Stimulated activated CD4-positive, alpha-beta T cell treated with anti-CD3 and anti-CD28 coated beads, TNF-alpha, amount 100 ng/mL, for 24 hours (primary cell): ENCODE measurements at regions not wholly inside any gene's neighbourhood (a gene's known extent, or its start where the extent isn't known, plus 50 kb on each side); places are given as distances from the start of the nearest gene placed in this dataset.

Source experiments
- DNase-seq, 3 experiments: peaks; one replicate each; pipeline ENCODE4 v3.0.0-alpha.2; 2020; ENCODE audit warnings: low read depth in 3 of 3

DNA sequence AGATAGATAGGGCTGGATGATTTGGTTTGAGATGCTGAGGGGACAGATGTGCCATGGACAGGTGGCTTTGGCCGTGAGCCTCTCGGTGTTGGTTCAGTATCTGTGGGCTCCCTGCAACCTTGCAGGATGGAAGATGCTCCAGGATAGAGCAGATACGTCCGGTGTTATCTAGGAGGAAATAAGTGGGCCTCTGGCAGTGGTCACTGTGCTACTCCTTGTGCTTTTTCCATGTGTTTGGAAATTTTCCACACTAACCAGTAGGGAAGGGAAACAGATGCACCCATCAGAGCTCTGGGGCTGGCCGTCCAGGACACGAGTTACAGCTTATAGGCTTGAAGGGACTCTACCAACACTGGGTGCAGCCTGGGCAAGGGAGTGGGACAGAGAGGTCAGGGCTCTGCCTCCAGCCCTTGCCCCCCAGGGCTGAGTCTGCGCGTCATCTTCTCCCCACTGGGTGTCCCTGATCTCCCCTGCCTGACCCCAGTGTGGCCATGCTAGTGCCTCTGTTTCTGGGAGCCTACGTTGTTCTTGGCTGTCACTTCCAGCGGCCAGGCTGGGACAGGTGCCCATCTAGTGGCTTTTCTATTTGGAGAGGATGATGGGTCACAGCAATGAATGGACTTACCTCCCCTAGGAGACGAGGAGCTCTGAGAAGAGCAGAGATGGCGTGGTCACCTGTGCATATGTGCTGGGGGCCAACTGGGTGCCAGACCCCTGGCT lies 166.9 kb downstream of the SEC14L1 start:
- no peak for DNase-seq

DNA sequence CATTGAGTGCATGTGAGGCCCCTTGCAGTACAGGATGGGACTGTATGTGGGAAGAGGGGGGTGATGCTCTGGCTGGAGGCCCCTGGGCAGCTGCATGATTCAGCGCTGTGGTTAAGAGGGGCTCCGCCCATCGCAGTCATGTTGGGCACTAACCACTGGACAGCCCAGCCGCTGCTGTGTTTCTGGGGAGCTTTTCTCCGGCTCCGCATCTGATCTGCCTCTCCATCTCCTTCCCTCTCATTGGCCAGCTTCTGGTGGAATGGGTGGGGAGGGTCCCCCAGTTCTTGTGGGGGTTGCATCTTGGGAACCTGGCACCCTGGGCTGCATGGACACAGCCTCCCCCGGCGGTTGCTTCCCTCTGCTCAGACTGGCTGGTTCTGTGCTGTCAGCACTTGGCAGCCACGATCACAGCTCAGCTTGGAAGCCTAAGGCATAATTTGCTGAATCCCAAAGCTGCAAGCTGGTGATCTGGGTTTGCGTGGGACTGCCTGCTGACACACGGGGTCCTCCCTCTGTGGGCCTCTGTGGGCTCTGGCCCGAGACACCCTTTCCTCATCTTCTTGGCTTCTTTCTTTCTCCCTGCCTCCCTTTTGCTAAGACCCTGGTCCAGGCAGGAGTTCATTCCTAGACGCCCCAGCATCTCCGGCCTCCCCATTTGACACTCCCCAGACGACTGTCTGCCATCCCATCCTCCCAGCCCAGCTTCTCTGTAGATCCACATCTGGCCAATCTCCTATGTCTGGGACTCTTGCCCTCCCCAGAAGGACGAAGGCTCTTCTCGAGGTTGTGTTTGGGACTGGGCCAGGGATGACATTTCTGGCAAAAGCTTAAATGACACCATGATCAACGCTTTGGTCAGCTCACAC lies 168.3 kb downstream of the SEC14L1 start:
- no peak for DNase-seq

DNA sequence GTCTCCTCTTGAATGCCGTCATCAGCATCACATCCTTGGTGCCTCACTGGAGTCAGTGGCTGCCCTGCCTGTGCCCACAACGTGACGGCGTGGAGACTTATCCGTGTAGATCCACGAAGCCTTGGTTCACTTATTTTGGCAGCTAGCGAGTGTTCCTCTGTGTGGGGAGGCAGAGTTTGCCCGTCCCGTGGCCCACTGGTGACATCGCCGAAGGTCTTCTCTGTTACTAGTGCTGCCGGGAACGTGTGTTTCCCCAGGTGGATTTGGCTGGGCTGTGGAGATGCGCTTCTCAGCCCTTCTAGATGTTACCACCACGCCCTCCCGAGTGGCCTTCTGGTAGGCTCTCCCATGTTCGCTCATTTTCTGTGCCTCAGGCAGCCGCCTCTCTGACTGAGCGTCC lies 169.6 kb downstream of the SEC14L1 start:
- DNase-seq = no peak

DNA sequence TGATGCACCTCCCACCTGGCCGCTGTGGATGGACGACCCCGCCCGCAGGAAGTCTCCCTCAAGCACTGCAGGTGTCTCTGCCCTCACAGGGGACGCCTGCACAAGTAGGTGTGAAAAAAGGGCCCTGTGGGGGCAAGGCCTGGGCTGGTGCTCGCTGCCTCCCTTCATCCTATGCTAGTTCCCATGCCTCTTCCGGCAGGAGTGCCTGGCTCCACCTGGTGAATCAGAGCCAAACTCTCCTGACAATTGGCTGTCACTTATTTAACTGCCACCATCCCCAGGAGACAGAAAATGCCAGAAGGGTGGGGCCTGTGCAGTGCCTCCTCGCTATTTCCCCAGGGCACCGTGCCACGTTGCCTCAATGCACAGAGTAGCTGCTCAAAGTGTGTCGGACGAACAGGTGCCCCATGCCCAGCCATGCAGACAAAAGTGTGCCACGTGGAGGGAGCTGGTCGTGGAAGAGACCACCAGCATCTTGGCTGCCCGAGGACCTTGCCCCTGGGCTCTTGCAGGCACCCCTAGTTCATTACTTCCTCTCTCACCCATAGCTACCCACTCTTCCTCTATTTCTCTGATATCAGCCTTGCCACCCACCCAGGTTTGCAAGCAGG lies 170.7 kb downstream of the SEC14L1 start:
- no peak for DNase-seq

DNA sequence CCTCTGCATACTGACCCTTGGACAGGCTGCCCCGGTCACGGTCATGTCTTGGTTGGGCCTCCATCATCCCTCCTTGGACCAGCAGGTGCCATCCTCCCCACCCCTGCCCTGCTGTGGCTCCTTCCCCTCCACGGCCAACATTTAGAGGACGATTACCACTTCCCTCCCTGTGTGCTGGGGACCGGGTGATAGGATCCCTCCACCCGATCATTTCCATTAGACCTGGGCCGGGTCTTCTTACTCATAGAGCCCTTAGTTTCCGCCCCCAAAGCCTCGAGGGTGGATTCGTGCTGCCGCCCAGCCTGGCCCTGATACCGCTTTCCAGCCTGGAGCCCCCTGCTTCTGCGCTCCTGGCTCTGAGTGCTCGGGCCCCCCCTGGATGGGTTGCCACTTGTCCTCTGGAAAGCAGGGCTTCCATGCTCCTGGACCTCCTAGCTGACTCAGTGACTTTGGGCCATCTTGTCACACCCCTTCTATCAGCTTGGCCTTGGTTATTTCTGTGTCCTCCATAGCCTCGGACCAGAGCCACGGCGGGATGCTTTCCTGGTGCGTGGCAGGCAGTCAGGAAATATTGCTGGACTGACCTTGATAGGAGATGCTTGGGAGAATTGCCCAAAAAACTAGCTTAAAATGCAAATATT lies 171.4 kb downstream of the SEC14L1 start:
- DNase-seq = no peak

DNA sequence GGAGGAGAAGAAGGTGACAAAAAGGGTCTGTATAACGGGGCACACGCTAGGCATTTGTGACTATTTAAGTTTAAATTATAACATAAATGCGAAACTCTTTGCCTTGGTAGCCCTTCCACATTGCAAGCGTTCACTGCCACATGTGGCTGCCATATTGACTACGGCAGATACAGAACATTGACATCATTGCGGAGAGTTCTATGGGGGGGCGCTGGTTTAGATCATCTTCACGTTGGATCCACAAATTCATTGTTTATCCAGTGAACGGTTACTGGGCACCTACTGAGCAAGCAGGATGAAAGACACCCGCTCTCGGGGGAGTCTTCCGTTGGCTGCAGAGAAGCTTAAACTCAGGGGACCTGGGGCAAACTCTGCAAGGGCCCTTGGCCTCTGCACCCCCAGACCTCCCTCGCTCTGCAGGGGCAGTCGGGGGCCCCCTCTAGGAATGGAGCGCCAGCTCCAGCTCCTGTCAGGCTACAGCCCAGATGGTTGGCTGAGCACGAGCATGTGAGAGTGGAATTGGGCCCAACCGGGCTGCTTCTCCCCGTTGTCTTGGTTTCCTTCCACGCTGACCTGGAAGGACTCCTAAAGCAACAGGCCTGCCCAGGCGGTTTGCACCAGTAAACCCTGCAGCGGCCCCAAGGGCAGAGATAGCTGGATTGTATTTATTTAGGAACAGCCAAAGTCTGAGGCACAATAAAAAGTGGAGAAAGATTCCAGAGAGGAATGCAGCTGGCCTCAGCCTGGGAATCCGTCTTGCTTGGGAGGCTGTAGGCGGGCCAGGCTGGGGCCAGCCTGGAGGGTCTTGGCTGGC lies 172.2 kb downstream of the SEC14L1 start:
- DNase-seq = no peak

DNA sequence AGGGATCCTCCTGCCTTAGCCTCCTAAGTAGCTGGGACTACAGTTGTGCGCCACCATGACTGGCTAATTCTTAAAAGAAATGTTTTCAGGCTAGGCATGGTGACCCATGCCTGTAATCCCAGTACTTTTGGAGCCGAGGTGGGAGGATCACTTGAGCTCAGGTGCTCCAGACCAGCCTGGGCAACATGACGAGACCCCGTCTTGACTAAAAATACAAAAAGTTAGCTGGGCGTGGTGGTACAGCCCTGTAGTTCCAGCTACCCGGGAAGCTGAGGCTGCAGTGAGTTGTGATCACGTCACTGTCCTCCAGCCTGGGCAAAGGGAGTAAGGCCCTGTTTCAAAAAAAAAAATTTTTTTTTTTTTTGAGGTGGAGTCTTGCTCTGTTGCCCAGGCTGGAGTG lies 173.1 kb downstream of the SEC14L1 start:
- DNase-seq = no peak

DNA sequence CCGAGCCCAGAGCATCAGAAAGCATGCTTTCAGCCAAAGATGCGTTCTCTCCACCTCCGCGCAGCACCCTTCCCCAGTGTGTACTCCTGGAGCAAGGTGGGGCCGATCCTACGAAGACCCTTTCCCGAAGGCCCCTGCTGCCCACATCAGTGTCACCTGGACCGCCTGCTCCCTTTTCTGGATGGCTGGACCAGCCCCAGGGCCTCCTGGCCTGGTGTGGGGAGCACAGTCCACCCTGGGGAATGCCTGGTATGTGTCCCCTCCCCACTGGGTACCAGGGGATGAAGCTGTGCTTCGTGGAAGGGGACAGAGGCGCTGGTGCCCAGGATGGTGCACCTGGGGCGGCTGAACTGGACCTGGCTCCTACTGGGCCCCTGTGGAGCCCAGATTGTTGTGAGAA lies 173.8 kb downstream of the SEC14L1 start:
- DNase-seq = no peak

DNA sequence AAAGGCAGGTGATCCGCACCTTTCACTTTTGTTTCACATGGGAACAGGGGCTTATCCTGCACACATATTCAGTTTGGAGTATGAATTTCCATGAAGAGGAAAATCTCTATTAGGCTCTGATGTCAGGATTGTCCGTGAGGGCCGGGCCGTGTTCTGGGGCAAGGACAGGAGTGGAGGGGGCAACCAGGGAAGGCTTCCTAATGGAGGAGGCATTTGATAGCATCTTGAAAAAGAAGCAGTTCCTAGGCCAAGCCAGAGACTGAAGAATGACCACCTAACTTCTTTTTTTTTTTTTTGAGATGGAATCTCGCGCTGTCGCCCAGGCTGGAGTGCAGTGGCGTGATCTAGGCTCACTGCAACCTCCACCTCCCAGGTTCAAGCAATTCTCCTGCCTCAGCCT lies 174.2 kb downstream of the SEC14L1 start:
- no peak for DNase-seq

DNA sequence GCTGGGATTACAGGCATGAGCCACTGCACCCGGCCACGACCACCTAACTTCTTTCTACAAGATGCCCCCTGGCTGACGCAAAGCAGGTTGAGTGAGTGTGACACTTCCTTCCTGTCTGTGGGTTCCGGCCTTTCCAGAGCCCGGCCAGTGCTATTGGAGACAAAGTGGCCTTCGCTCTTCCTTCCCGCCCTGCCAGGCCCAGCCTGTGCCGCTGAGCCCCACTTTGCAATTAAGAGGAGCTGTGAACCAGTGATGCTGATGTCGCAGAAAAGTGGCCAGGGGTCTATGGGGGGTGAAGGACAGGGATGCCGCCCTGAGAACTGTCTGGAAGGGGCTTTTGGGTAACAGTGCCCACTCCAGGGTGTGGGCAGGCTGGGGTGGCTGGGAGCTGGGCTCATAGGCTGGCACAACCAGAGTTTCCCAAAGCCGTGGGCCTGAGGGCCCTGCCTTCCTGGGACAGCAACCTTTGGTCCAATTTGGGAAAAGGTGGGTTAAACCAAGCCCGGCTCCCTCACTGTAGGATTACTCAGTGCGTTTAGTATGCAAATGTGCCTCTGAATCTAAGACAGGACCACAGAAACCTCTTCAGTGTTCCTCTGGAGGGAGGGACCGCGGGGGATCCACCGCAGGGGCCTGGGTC lies 174.9 kb downstream of the SEC14L1 start:
- no peak for DNase-seq

DNA sequence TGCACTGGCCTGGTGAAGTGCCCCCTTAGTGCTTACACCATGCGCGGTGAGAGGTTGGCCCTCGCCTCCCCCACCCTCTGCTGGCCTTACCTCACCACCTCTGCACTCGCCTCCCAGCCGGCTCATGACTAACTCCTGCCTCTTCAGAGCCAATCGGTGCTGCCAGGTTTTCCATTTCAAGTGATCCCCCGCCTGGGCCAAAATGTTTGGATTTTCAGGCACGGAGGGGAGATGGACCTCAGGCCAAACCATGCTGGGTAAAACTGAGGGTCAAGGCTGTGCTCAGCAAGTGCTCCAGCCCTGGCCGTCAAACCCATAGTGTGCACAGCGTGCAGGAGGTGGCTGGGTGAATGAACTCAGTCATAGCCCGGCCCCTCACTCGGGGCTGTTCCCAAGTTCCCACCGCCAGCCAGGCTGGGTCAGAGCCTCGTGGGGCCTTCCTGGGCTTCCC lies 175.4 kb downstream of the SEC14L1 start:
- no peak for DNase-seq

DNA sequence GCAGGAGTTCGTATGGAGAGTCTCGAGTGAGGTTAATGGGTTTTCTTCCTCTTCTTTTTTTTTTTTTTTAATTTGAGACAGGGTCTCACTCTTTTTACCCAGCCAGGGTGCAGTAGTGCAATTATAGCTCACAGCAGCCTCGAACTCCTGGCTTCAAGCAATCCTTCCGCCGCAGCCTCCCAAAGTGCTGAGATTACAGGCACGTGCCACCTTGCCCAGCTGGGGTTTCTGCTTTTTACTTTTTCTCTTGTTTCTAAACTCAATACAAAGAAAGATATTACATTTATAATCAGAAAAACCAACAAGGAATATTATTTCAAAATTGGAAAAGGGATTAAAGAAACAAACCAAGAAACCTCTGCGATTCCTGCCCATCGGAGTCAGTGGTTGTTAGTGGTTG lies 175.9 kb downstream of the SEC14L1 start:
- DNase-seq = no peak

DNA sequence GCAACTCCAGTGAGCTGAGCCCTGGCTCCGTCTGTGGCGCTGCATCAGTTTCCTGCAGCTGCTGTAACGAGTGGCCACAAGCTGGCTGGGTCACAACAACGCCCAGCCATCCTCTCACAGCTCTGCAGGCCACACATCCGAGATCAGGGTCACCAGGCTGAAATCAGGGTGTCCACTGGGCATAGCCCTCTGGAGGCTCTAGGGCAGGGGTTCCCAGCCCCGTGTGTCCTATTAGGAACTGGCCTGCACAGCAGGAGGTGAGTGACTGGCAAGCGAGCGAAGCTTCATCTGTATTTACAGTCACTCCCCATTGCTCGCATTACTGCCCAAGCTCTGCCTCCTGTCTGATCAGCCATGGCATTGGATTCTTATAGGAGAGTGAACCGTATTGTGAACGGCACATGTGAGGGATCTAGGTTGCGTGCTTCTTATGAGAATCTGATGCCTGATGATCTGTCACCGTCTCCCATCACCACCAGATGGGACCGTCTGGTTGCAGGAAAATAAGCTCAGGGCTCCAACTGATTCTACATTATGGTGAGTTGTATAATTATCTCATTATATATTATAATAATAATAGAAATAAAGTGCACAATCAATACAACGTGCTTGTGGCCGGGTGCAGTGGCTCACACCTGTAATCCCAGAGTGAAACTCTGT lies 176.5 kb downstream of the SEC14L1 start:
- DNase-seq = no peak

DNA sequence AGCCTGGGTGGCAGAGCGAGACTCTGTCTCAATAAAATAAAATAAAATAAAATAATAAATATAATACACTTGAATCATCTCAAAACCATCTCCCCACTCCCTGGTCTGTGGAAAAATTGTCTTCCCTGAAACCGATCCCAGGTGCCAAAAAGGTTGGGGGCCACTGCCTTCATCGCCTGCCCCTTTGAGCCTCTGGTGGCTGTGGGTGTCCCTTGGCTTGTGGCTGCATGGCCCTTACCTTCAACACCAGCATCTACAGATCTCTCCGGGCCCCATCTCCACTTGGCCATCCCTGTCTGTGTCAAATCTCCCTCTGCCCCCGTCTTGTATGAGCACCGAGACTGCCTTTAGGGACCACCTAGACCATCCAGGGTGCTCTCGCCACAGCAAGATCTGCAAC lies 177.3 kb downstream of the SEC14L1 start:
- DNase-seq = no peak

DNA sequence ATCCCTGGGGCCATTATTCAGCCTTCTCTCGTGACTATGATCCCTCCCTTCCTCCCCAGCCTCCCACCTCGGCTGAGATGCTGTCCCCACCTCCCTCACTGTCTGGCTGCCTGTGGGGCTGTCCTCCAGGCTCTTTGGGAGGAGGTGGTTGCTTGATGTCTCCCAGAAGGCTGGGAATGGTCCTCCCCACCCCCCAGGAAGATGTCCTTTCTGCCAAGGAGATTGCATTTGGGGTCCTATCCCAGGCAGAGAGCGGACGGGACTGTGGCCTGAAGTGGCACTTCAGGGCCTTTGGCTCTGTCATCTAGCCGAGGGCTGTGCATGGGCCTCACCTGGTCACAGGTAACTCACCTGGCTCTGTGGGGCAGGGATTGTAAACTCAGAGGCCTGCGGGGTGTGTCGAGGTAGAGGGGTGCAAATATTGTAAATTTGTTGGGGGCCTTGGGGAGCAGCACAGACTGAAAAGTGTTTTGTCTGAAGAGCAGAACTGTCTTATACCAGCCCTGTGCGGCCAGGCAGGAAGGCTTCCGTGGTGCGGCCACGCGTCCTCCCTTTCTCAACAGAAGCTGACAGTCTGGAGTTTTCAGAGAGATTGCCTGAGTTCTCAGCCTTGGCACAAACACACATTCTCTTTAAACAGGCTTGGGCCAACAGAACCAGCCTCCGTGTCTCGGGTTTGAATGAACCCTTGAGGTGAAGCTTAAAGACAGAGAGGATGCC lies 177.9 kb downstream of the SEC14L1 start:
- no peak for DNase-seq

DNA sequence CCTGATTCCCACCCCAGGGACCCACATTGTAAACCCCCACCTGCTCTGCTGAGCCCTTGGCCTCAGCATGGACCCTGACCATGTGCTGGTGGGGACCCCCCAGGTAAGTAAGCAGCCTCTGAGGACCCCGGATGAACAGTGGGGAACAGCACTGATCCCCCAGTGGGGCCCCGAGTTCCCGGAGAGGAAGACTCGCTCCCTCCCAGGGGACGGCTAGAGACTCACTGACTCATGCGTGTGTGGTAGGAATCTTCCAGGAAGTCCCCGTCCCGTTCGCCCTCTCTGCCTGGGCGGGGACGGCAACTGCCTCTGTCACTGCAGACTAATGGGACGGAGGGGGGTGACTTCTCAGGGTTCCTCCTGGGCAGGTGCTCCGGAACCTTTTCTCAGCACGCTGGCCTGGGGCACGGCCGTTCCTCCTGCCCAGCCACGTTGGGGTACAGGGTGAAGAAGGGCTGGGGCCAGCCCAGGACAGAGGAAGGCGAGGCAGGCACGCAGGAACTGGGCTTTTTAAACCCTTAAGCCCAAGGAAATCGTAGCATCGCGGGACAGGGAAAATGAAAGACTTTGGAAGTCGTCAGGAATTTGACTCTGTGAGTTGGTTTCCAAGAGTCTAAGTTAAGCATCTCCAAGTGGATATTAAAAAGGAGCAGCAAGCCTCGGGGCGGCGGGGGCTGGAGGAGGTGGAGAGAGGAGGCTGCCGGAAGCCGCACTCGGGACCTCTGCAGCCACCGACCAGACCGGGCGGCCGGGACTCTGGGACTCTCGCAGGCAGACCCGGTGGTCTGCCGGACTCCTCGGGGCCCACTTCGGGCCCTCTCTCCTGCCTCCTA lies 178.7 kb downstream of the SEC14L1 start:
- DNase-seq = peak in 2 of 3 experiments; percentile 49 to 75

DNA sequence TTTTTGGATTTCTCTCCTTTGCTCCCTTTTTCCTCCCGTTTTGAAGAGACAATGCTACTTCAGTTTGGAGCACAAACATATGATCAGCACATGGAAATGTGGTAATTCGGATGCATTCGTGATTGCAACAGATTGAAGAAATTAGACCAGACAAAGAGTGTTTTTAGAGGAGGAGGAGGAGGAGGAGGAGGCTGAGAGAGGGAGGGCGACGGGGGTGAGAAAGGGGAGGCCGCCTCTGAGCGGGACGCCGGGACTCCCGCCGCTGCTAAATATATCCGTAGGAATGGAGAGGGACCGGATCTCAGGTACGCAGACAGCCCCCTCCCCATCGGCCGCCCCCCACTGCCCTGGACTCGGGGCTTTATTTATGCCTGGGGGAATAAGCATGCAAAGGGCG lies 179.3 kb downstream of the SEC14L1 start:
- no peak for DNase-seq

DNA sequence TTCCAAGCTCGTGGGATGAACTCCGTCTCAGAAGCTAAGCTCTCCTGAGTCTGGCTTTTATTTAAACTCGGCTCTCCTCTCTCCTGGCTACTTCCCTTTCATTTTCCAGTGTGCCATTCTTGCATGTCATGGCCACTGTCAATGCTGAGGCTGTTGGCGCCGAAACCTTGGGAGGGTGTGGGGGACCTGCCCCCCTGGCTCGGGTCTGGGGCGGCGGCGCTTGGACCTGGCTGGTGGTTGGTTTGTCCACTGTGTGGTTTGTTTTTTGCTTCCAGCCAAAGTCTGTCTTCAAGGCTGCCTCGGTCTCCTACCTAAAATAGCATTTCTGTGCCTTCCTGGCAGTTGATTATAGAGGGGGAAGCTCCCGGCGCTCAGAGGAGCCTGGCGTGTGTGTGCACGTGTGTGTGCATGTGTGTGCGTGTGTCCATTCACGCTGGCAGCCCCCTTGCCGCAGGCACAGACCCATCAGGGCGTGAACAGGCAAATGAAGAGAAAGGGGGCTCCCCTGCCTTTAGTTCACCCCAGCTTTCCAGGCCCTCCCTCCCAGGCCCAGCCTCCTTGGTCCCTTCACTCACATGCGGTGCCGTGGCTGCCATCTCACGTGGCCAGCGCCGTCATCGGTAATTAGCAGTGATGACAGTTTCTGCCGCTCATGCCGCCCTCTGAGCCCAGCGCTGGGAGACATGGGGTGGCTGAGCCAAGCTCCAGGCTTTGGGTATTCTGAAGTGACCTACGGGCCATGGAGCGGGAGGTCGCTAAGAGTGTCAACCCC lies 179.9 kb downstream of the SEC14L1 start:
- DNase-seq = no peak
